ENCODE measurements at regions not wholly inside any gene's neighbourhood (a gene's known extent, or its start where the extent isn't known, plus 50 kb on each side); places are given as distances from the start of the nearest gene placed in this dataset.

DNA sequence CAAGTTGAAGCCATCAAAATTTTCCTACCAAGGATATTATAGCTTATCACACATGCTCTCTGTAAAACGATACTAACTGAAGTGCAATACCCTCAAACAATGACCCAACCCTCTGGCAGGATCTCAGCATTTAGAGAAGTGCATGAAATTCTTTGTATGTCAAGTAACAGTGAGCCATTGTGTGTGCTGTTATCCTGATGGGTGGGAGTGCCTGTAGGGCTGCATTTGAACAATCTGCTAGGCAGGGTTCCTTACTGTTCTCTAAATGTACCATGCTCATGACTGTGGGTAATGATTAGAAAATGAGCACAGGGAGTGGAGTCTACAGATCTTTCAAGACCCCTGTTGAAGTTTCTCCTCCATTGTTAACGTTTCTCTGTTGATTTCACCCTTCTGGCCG is 398.1 kb downstream of the NSUN3 start:
- TF ChIP-seq, protein P1, sequence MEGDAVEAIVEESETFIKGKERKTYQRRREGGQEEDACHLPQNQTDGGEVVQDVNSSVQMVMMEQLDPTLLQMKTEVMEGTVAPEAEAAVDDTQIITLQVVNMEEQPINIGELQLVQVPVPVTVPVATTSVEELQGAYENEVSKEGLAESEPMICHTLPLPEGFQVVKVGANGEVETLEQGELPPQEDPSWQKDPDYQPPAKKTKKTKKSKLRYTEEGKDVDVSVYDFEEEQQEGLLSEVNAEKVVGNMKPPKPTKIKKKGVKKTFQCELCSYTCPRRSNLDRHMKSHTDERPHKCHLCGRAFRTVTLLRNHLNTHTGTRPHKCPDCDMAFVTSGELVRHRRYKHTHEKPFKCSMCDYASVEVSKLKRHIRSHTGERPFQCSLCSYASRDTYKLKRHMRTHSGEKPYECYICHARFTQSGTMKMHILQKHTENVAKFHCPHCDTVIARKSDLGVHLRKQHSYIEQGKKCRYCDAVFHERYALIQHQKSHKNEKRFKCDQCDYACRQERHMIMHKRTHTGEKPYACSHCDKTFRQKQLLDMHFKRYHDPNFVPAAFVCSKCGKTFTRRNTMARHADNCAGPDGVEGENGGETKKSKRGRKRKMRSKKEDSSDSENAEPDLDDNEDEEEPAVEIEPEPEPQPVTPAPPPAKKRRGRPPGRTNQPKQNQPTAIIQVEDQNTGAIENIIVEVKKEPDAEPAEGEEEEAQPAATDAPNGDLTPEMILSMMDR (IDR thresholded peaks at IDR 0.05; ENCODE audit: borderline replicate concordance, control extremely low read depth, extremely low read depth, insufficient read depth, missing control alignments): no peak
- in situ Hi-C loops (cut with MboI; ENCODE audit: low sequenced_read_pairs, unreplicated experiment): no loop called here
- no peak for DNase-seq (ENCODE audit: low spot score)

DNA sequence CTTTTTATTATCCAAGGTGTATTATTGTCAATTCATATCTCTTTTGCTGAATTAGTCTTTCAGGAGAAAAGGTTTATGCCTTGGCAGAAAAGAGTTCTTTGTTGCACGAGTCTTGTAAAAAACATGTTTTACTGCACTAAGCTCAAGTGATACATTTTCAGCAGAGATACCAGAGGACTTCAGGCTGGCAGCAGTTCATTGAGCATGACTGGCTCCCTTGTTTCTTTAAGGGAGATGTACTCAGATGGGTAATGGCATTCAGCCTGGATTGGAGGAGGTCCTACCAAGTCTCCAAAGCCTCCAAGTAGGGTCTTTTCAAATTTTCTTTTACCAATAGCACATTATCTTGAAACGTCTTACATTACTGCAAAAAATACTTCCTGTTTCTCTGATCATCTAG is 400.1 kb downstream of the NSUN3 start:
- in situ Hi-C loops (cut with MboI; ENCODE audit: low sequenced_read_pairs, unreplicated experiment): no loop called here
- TF ChIP-seq, protein P1 (IDR thresholded peaks at IDR 0.05; ENCODE audit: borderline replicate concordance, control extremely low read depth, extremely low read depth, insufficient read depth, missing control alignments): no peak
- no peak for DNase-seq (ENCODE audit: low spot score)

DNA sequence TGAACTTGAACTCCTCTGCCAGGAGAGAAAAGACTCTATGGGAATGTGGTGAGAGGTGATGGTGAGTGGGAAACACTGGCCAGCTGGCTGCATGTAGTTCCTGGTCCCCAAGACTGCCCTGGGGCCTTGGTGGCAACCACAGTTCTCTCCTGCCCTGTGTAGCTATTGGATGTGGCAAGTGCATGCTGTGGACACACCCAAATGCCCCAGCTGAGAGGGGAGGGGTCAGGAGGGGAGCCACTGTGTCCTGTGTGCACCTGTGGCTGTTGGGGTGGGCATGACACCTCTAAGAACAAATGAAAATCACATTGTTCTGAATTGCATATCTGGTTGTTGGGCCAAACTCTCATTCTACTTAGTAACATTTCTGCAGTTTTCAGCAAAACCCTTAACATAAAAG is 409.6 kb downstream of the NSUN3 start:
- in situ Hi-C loops (cut with MboI; ENCODE audit: low sequenced_read_pairs, unreplicated experiment): no loop called here
- DNase-seq (ENCODE audit: low spot score): no peak
- TF ChIP-seq, protein P1 (IDR thresholded peaks at IDR 0.05; ENCODE audit: borderline replicate concordance, control extremely low read depth, extremely low read depth, insufficient read depth, missing control alignments): no peak

DNA sequence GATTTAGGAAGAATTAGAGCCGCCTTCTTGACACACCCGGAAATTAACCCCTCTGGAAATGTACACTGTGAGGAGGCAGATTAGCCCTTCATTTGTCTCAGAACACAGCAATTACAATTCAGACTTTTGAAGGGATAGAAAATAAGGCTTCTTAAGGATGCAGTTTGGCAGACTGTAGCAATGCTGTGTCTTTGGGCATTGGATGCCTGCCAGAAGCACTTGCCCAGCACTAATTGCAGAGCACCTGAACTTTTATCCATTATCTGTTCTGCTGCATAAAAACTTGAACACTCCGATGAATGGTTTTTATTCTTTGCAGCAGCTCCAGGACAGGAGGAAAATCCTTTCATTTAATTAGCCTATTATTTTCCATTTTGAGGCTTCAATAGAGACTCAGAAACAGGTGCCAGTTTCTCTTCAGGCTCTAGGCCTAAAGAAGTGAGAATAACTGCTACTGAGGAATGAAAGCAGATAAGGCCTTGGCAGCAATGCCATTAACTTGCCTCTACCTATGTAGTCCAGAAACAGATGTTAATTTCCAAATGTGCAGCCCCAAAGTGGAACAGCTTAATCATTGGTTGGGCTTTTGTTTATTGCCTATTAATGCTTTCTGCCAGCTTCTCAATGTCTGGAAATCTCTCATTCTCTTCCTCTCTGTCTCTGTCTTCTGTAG is 418.5 kb downstream of the NSUN3 start:
- TF ChIP-seq, protein P1 (IDR thresholded peaks at IDR 0.05; ENCODE audit: borderline replicate concordance, control extremely low read depth, extremely low read depth, insufficient read depth, missing control alignments): no peak
- in situ Hi-C loops (cut with MboI; ENCODE audit: low sequenced_read_pairs, unreplicated experiment): no loop called here
- no peak for DNase-seq (ENCODE audit: low spot score)

DNA sequence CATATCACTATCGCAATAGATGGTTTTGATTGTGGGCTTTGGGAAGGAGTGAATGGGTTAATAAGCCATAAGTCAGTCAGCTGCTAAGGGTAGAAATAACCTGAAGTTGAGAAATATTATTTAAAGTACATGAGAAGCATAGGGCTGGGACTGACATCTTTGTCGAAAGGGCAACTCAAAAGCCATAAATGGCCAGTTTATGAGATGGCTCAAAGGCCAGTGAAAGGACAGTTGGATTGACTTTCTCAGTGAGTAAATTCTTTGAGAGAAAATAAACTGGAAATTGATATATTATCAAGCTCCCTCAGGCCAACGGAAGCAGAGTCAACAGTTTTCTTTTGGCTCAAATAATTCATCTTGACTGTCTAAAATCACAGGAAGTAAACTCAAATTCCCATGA is 419.8 kb downstream of the NSUN3 start:
- TF ChIP-seq, protein P1 (IDR thresholded peaks at IDR 0.05; ENCODE audit: borderline replicate concordance, control extremely low read depth, extremely low read depth, insufficient read depth, missing control alignments): no peak
- no peak for DNase-seq (ENCODE audit: low spot score)
- in situ Hi-C loops (cut with MboI; ENCODE audit: low sequenced_read_pairs, unreplicated experiment): no loop called here

DNA sequence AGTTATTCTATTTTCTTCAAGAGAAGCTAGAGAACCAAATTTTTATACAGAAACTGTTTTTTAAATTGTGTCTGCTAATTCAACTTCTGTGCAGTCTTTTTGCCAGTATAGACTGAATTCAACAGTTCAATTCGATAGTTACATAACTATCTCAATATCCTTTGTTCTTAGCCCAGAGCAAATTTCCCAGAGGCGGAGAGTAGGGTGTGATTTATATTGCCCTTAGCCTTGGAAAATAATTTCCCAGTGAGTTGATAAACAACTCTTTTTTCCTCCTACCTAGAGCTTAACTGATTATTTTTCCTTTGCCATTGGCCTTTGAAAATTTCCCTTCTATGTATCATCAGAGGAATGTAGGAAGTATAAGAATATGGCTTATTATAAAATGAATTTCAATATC is 420.5 kb downstream of the NSUN3 start:
- DNase-seq (ENCODE audit: low spot score): no peak
- in situ Hi-C loops (cut with MboI; ENCODE audit: low sequenced_read_pairs, unreplicated experiment): no loop called here
- TF ChIP-seq, protein P1 (IDR thresholded peaks at IDR 0.05; ENCODE audit: borderline replicate concordance, control extremely low read depth, extremely low read depth, insufficient read depth, missing control alignments): no peak
